Astrocyte of the cerebellum (primary cell): ENCODE measurements at regions not wholly inside any gene's neighbourhood (a gene's known extent, or its start where the extent isn't known, plus 50 kb on each side); places are given as distances from the start of the nearest gene placed in this dataset.

Experiments used
- DNase-seq: peaks from one replicate; pipeline ENCODE4 v3.0.0-alpha.2; 2011; ENCODE audit warnings: low read depth
- H3K4me3 ChIP-seq: 2 replicates; pipeline ENCODE4 v1.5.1; 2011; ENCODE audit warnings: mild to moderate bottlenecking, low read depth, low read length, moderate library complexity
- CTCF ChIP-seq: IDR thresholded peaks from 2 replicates; pipeline ENCODE4 v1.5.1; 2012; ENCODE audit warnings: low read length, low read depth, moderate library complexity, mild to moderate bottlenecking; ENCODE audit errors: missing control alignments
- in situ Hi-C: cut with HindIII; loops from 2 replicates; pipeline ENCODE4 v1.10.0; 2017; ENCODE audit warnings: low sequenced_read_pairs

- TF ChIP-seq CTCF = no peak
- H3K4me3 ChIP-seq = no peak overlapping the region
- in situ Hi-C loops = no loop called here
- DNase-seq = no peak
Observed at GRCh38 chr3:18070944-18071343, 328.5 kb upstream of the TBC1D5 start.

DNA sequence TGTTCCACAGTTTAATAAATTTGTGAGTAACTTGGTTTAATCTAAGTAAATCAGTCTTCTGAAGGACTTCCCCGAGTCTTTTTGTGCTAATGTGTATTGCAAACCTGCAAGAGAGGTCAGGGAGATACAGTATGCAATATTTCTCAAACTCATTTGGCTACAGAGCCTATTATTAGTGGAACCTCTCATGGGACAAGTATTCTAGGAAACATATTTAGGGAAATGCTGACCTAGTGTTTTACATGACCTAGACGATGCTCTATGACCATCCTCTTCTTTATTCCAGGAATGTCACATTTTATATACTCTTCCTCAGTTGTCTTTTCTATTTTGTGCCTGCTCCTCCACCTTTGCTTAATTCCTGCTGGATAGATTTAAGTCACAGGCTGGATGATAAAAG lies 327.8 kb upstream of the TBC1D5 start:
- no peak for TF ChIP-seq CTCF
- no peak overlapping the region for H3K4me3 ChIP-seq
- in situ Hi-C loops = no loop called here
- no peak for DNase-seq

- in situ Hi-C loops = no loop called here
- no peak overlapping the region for H3K4me3 ChIP-seq
- TF ChIP-seq CTCF = no peak
- no peak for DNase-seq
Observed at GRCh38 chr3:18069568-18069967, 327.1 kb upstream of the TBC1D5 start.

- TF ChIP-seq CTCF = no peak
- in situ Hi-C loops = no loop called here
- DNase-seq = no peak
- no peak overlapping the region for H3K4me3 ChIP-seq
Observed at GRCh38 chr3:18066899-18067582, 324.6 kb upstream of the TBC1D5 start.

- no peak overlapping the region for H3K4me3 ChIP-seq
- no peak for TF ChIP-seq CTCF
- in situ Hi-C loops = no loop called here
- DNase-seq = no peak
Observed at GRCh38 chr3:18064586-18064985, 322.2 kb upstream of the TBC1D5 start.

DNA sequence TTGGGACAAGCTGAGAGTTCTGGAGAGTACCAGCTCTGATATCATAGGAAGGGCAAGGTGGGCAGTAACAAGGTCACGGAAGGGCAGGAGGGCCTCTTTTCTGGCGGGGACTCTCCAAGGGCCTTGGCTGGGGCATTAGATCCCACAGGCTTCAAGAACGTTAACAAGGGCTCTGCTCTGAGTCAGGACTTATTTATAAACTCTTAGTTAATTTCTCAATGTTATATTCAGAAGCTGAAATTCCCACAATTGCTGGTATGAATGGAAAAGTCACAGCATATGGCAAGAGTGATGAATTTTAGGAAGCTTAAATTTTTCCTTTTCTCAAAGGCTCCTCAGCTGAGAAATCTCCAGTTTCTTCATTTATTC lies 320.2 kb upstream of the TBC1D5 start:
- DNase-seq = no peak
- TF ChIP-seq CTCF = no peak
- in situ Hi-C loops = no loop called here
- no peak overlapping the region for H3K4me3 ChIP-seq
